ENCODE measurements at regions not wholly inside any gene's neighbourhood (a gene's known extent, or its start where the extent isn't known, plus 50 kb on each side); places are given as distances from the start of the nearest gene placed in this dataset.

- TF ChIP-seq CTCF (conservative IDR thresholded peaks at IDR 0.05; ENCODE audit: low read length) (no peak), EZH2phosphoT487 (IDR thresholded peaks at IDR 0.05; ENCODE audit: borderline replicate concordance, low read depth, low read length) (no peak)
- Histone ChIP-seq H3K4me3 (ENCODE audit: low read depth, low read length, poor library complexity, severe bottlenecking) (no peak overlapping the region), H3K9me3 (ENCODE audit: low read length) (peaks cover 13% of the 10 kb centered on the region), H4K20me1 (ENCODE audit: insufficient read depth, low read length) (no peaks in the 10 kb centered on the region), H2AFZ (ENCODE audit: low read length) (no peak overlapping the region), H3K9me2 (ENCODE audit: insufficient read depth, low read length) (no peaks in the 10 kb centered on the region), H3K4me2 (ENCODE audit: low read length) (no peak overlapping the region), H3K79me2 (ENCODE audit: insufficient read depth, low read depth, low read length) (no peaks in the 10 kb centered on the region), H3K4me1 (ENCODE audit: insufficient read depth, low read length, poor library complexity, severe bottlenecking) (no peaks in the 10 kb centered on the region), H3K27ac (ENCODE audit: low read depth, low read length, poor library complexity, severe bottlenecking) (no peak overlapping the region), H3K36me3 (ENCODE audit: insufficient read depth, low read length) (peaks cover 35% of the 10 kb centered on the region)
- CTCF ChIA-PET (ENCODE audit: unreplicated experiment) = no interaction called here
- no peak for DNase-seq (ENCODE audit: low spot score)
- BruUV-seq (replicated peaks) = no TSS peak
- POLR2A ChIA-PET = interaction anchor here (1.6 kb wide), 1 partner anchor 40 kb away, joined by 4 read pairs; no protein-coding TSS in a partner anchor
- intact Hi-C loops (cut with micrococcal nuclease; ENCODE audit: unreplicated experiment) = no loop called here
These were observed 969.5 kb upstream of the B3GALT2 start for GRCh38 chr1:194155962-194156361.

GRCh38 chr1:194151056-194151455, 964.6 kb upstream of the B3GALT2 start:
- CTCF ChIA-PET (ENCODE audit: unreplicated experiment) = no interaction called here
- Histone ChIP-seq H3K9me2 (ENCODE audit: insufficient read depth, low read length) (no peaks in the 10 kb centered on the region), H3K36me3 (ENCODE audit: insufficient read depth, low read length) (peaks cover 8% of the 10 kb centered on the region; the same call in 1 of the 2 replicates), H2AFZ (ENCODE audit: low read length) (no peak overlapping the region), H3K79me2 (ENCODE audit: insufficient read depth, low read depth, low read length) (no peaks in the 10 kb centered on the region), H3K4me1 (ENCODE audit: insufficient read depth, low read length, poor library complexity, severe bottlenecking) (no peaks in the 10 kb centered on the region), H3K4me2 (ENCODE audit: low read length) (no peak overlapping the region), H3K4me3 (ENCODE audit: low read depth, low read length, poor library complexity, severe bottlenecking) (no peak overlapping the region), H4K20me1 (ENCODE audit: insufficient read depth, low read length) (no peaks in the 10 kb centered on the region), H3K27ac (ENCODE audit: low read depth, low read length, poor library complexity, severe bottlenecking) (no peak overlapping the region), H3K9me3 (ENCODE audit: low read length) (no peaks in the 10 kb centered on the region)
- TF ChIP-seq CTCF (conservative IDR thresholded peaks at IDR 0.05; ENCODE audit: low read length) = no peak
- no peak for TF ChIP-seq EZH2phosphoT487 (IDR thresholded peaks at IDR 0.05; ENCODE audit: borderline replicate concordance, low read depth, low read length)
- BruUV-seq (replicated peaks) = no TSS peak
- DNase-seq (ENCODE audit: low spot score) = no peak
- intact Hi-C loops (cut with micrococcal nuclease; ENCODE audit: unreplicated experiment) = no loop called here
- POLR2A ChIA-PET = interaction anchor here (0.6 to 1.5 kb wide), 6 partner anchors 7 to 942 kb away, joined by 3 to 9 read pairs (median 3); no protein-coding TSS in a partner anchor

DNA sequence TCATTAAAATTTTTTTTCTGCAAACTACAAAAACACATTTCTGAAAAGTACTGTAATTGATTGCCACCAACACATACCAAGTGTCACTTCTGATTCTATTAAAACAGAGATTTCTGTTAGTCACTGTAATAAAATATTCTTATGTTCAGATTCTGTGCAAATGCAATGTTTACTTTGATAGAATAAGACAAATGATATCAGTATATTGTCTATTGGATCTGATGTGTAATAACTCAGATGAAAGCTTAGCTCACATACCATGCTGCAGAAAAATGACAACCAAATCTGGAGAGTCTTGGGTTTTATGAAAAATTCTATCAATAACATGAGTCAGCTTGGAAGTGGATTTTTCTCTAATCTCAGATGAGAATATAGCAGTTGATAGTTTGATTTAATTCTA, 963.8 kb upstream of the B3GALT2 start:
- Histone ChIP-seq H3K9me3 (ENCODE audit: low read length) (no peaks in the 10 kb centered on the region), H4K20me1 (ENCODE audit: insufficient read depth, low read length) (no peaks in the 10 kb centered on the region), H2AFZ (ENCODE audit: low read length) (no peak overlapping the region), H3K9me2 (ENCODE audit: insufficient read depth, low read length) (no peaks in the 10 kb centered on the region), H3K4me2 (ENCODE audit: low read length) (no peak overlapping the region), H3K79me2 (ENCODE audit: insufficient read depth, low read depth, low read length) (no peaks in the 10 kb centered on the region), H3K36me3 (ENCODE audit: insufficient read depth, low read length) (peaks cover 3% of the 10 kb centered on the region; the same call in 1 of the 2 replicates), H3K4me3 (ENCODE audit: low read depth, low read length, poor library complexity, severe bottlenecking) (no peak overlapping the region), H3K27ac (ENCODE audit: low read depth, low read length, poor library complexity, severe bottlenecking) (no peak overlapping the region), H3K4me1 (ENCODE audit: insufficient read depth, low read length, poor library complexity, severe bottlenecking) (no peaks in the 10 kb centered on the region)
- CTCF ChIA-PET (ENCODE audit: unreplicated experiment) = no interaction called here
- intact Hi-C loops (cut with micrococcal nuclease; ENCODE audit: unreplicated experiment) = no loop called here
- POLR2A ChIA-PET = interaction anchor here (0.6 to 1.5 kb wide), 4 partner anchors 10 to 668 kb away, joined by 3 to 9 read pairs (median 3); no protein-coding TSS in a partner anchor
- no peak for DNase-seq (ENCODE audit: low spot score)
- BruUV-seq (replicated peaks) = no TSS peak
- TF ChIP-seq CTCF (conservative IDR thresholded peaks at IDR 0.05; ENCODE audit: low read length) (no peak), EZH2phosphoT487 (IDR thresholded peaks at IDR 0.05; ENCODE audit: borderline replicate concordance, low read depth, low read length) (no peak)
